ENCODE measurements at regions not wholly inside any gene's neighbourhood (a gene's known extent, or its start where the extent isn't known, plus 50 kb on each side); places are given as distances from the start of the nearest gene placed in this dataset.

DNA sequence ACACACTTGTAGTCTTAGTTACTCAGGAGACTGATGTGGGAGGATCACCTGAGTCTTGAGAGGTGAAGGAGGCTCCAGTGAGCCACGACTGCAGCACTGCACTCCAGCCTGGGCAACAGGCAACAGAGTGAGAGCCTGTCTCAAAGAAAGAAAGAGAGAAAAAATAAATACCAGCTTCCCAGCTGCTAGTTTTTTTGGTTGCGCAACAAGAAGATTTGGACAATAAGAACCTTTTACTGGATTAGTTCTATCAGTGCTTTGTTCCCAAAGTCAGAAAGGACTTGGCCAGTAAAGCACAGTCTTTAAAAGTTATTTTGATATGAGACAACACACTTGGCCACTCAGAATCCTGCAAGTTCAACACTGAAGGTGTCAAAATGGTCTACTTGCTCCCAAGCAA, 768.1 kb upstream of the LRFN5 start:
- no peak for TF ChIP-seq TAF1 (IDR thresholded peaks at IDR 0.05; ENCODE audit: low read depth)
- TF ChIP-seq EP300 (conservative IDR thresholded peaks at IDR 0.05; ENCODE audit: poor library complexity, severe bottlenecking) = no peak
- TF ChIP-seq, protein P1, sequence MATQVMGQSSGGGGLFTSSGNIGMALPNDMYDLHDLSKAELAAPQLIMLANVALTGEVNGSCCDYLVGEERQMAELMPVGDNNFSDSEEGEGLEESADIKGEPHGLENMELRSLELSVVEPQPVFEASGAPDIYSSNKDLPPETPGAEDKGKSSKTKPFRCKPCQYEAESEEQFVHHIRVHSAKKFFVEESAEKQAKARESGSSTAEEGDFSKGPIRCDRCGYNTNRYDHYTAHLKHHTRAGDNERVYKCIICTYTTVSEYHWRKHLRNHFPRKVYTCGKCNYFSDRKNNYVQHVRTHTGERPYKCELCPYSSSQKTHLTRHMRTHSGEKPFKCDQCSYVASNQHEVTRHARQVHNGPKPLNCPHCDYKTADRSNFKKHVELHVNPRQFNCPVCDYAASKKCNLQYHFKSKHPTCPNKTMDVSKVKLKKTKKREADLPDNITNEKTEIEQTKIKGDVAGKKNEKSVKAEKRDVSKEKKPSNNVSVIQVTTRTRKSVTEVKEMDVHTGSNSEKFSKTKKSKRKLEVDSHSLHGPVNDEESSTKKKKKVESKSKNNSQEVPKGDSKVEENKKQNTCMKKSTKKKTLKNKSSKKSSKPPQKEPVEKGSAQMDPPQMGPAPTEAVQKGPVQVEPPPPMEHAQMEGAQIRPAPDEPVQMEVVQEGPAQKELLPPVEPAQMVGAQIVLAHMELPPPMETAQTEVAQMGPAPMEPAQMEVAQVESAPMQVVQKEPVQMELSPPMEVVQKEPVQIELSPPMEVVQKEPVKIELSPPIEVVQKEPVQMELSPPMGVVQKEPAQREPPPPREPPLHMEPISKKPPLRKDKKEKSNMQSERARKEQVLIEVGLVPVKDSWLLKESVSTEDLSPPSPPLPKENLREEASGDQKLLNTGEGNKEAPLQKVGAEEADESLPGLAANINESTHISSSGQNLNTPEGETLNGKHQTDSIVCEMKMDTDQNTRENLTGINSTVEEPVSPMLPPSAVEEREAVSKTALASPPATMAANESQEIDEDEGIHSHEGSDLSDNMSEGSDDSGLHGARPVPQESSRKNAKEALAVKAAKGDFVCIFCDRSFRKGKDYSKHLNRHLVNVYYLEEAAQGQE (IDR thresholded peaks at IDR 0.05; ENCODE audit: borderline replicate concordance) = no peak
- no peak for TF ChIP-seq MXI1 (conservative IDR thresholded peaks at IDR 0.05; ENCODE audit: poor library complexity, severe bottlenecking)
- TF ChIP-seq POLR2AphosphoS5 (IDR thresholded peaks at IDR 0.05) = no peak
- TF ChIP-seq, protein P2, sequence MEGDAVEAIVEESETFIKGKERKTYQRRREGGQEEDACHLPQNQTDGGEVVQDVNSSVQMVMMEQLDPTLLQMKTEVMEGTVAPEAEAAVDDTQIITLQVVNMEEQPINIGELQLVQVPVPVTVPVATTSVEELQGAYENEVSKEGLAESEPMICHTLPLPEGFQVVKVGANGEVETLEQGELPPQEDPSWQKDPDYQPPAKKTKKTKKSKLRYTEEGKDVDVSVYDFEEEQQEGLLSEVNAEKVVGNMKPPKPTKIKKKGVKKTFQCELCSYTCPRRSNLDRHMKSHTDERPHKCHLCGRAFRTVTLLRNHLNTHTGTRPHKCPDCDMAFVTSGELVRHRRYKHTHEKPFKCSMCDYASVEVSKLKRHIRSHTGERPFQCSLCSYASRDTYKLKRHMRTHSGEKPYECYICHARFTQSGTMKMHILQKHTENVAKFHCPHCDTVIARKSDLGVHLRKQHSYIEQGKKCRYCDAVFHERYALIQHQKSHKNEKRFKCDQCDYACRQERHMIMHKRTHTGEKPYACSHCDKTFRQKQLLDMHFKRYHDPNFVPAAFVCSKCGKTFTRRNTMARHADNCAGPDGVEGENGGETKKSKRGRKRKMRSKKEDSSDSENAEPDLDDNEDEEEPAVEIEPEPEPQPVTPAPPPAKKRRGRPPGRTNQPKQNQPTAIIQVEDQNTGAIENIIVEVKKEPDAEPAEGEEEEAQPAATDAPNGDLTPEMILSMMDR (IDR thresholded peaks at IDR 0.05; ENCODE audit: poor library complexity, severe bottlenecking) = no peak
- no peak for TF ChIP-seq EZH2 (IDR thresholded peaks at IDR 0.05; ENCODE audit: borderline replicate concordance, insufficient read depth, low read length, poor library complexity, severe bottlenecking)
- TF ChIP-seq RAD21 (conservative IDR thresholded peaks at IDR 0.05) = no peak
- Histone ChIP-seq H3K4me3 (ENCODE audit: low read length) (no peak overlapping the region), H3K27ac (ENCODE audit: low read length) (no peak overlapping the region), H3K9ac (ENCODE audit: low read length) (no peak overlapping the region), H3K9me2 (ENCODE audit: insufficient read depth, low read length) (no peaks in the 10 kb centered on the region), H3K79me2 (replicated peaks; ENCODE audit: insufficient read depth, low read length) (no peaks in the 10 kb centered on the region), H3F3A (ENCODE audit: insufficient read depth, low read length, poor library complexity, severe bottlenecking) (no peaks in the 10 kb centered on the region), H3K27me3 (ENCODE audit: insufficient read depth, low read depth, low read length) (no peaks in the 10 kb centered on the region), H3K9me3 (ENCODE audit: low read length) (no peaks in the 10 kb centered on the region), H3K4me2 (ENCODE audit: low read length) (no peak overlapping the region), H4K20me1 (ENCODE audit: insufficient read depth) (no peaks in the 10 kb centered on the region), H2AFZ (ENCODE audit: low read depth, low read length) (no peak overlapping the region), H3K36me3 (ENCODE audit: insufficient read depth, low read length) (no peaks in the 10 kb centered on the region)

DNA sequence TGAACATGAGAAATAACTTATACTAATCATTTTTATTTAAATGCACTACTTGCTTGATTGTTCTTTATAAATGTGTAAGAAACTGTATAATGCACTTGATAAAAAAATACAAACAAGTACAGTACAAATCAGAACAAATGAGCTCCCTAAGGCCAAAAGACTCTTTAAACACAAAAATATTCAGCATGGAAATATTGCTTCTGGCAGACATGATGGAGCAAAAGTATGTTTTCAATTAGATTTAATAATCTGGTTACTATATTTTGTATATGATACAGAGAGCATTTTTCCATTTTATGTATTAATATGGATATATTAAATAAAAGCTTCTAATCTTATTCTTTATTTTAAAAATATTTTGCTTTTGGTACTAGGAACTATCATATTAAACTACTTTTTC, 800.2 kb upstream of the LRFN5 start:
- no peaks in the 10 kb centered on the region for H3K79me2 ChIP-seq (replicated peaks; ENCODE audit: insufficient read depth, low read length)
- no peaks in the 10 kb centered on the region for H3K9me3 ChIP-seq (ENCODE audit: low read length)
- H3K36me3 ChIP-seq (ENCODE audit: insufficient read depth, low read length) = no peaks in the 10 kb centered on the region
- H3K27ac ChIP-seq (ENCODE audit: low read length) = no peak overlapping the region
- TF ChIP-seq EP300 (conservative IDR thresholded peaks at IDR 0.05; ENCODE audit: poor library complexity, severe bottlenecking) = no peak
- no peak for TF ChIP-seq MXI1 (conservative IDR thresholded peaks at IDR 0.05; ENCODE audit: poor library complexity, severe bottlenecking)
- no peak for TF ChIP-seq EZH2 (IDR thresholded peaks at IDR 0.05; ENCODE audit: borderline replicate concordance, insufficient read depth, low read length, poor library complexity, severe bottlenecking)
- no peak for TF ChIP-seq SMC3 (conservative IDR thresholded peaks at IDR 0.05; ENCODE audit: poor library complexity)
- TF ChIP-seq TAF1 (IDR thresholded peaks at IDR 0.05; ENCODE audit: low read depth) = no peak
- TF ChIP-seq, protein P2 (IDR thresholded peaks at IDR 0.05; ENCODE audit: poor library complexity, severe bottlenecking) = no peak
- TF ChIP-seq RAD21 (conservative IDR thresholded peaks at IDR 0.05) = no peak
- TF ChIP-seq, protein P1 (IDR thresholded peaks at IDR 0.05; ENCODE audit: borderline replicate concordance) = no peak
- TF ChIP-seq POLR2AphosphoS5 (IDR thresholded peaks at IDR 0.05) = no peak
- H3K9me2 ChIP-seq (ENCODE audit: insufficient read depth, low read length) = no peaks in the 10 kb centered on the region
- no peaks in the 10 kb centered on the region for H4K20me1 ChIP-seq (ENCODE audit: insufficient read depth)
- no peak overlapping the region for H3K4me2 ChIP-seq (ENCODE audit: low read length)
- H3F3A ChIP-seq (ENCODE audit: insufficient read depth, low read length, poor library complexity, severe bottlenecking) = no peaks in the 10 kb centered on the region
- no peak overlapping the region for H3K4me3 ChIP-seq (ENCODE audit: low read length)
- no peaks in the 10 kb centered on the region for H3K27me3 ChIP-seq (ENCODE audit: insufficient read depth, low read depth, low read length)
- no peak overlapping the region for H2AFZ ChIP-seq (ENCODE audit: low read depth, low read length)
- H3K9ac ChIP-seq (ENCODE audit: low read length) = no peak overlapping the region

Data from neural cell (in vitro differentiated cells).